Lung (tissue), 11 donors: ENCODE measurements at regions not wholly inside any gene's neighbourhood (a gene's known extent, or its start where the extent isn't known, plus 50 kb on each side); places are given as distances from the start of the nearest gene placed in this dataset.

Source experiments
- ATAC-seq: fragments of 200-7000 bp; cut with Tn5 transposase; one replicate; pipeline ENCODE4 v1.9.1; 2020; ENCODE audit warnings: moderate number of reproducible peaks; ENCODE audit not compliant: insufficient read depth, low FRiP score
- DNase-seq, 3 donors: peaks; one replicate each; pipeline ENCODE4 v3.0.0-alpha.2; 2013 to 2017
- H3K27ac ChIP-seq, 2 donors: one replicate each; pipeline ENCODE4 v1.5.1; 2013; ENCODE audit warnings: mild to moderate bottlenecking in 2 of 2, moderate library complexity in 2 of 2, control low read depth in 1 of 2, inconsistent platforms in 1 of 2, low read depth in 1 of 2, low read length in 1 of 2
- H3K27me3 ChIP-seq, 3 donors: one replicate each; pipeline ENCODE4 v1.5.1; 2013; ENCODE audit warnings: low read length in 2 of 3; ENCODE audit not compliant: control insufficient read depth in 3 of 3, insufficient read depth in 3 of 3
- H3K36me3 ChIP-seq, 4 donors: one replicate each; pipeline ENCODE4 v1.5.1; 2013; ENCODE audit warnings: low read length in 4 of 4, mild to moderate bottlenecking in 1 of 4, moderate library complexity in 1 of 4; ENCODE audit not compliant: control insufficient read depth in 4 of 4, insufficient read depth in 4 of 4
- H3K4me1 ChIP-seq, 5 donors: one replicate each; pipeline ENCODE4 v1.5.1; 2013; ENCODE audit warnings: low read length in 5 of 5, mild to moderate bottlenecking in 2 of 5, moderate library complexity in 1 of 5; ENCODE audit not compliant: control insufficient read depth in 5 of 5, insufficient read depth in 5 of 5
- H3K4me3 ChIP-seq: one replicate; pipeline ENCODE4 v1.5.1; 2013; ENCODE audit warnings: mild to moderate bottlenecking, control low read depth, moderate library complexity
- H3K9ac ChIP-seq, 2 donors: one replicate each; pipeline ENCODE4 v1.5.1; 2013; ENCODE audit warnings: low read length in 2 of 2, control low read depth in 1 of 2; ENCODE audit not compliant: insufficient read depth in 1 of 2
- H3K9me3 ChIP-seq, 4 donors: one replicate each; pipeline ENCODE4 v1.5.1; 2013; ENCODE audit warnings: low read length in 3 of 4, mild to moderate bottlenecking in 1 of 4, moderate library complexity in 1 of 4; ENCODE audit not compliant: control insufficient read depth in 4 of 4, insufficient read depth in 3 of 4
- CTCF ChIP-seq: IDR thresholded peaks from 2 replicates; pipeline ENCODE4 v1.5.1; 2012; ENCODE audit warnings: mild to moderate bottlenecking; ENCODE audit errors: control extremely low read depth, extremely low read depth
- WGBS, 2 donors: extraction: QIAGEN DNeasy Blood & Tissue Kit; methylation state at CpG; one replicate each; pipeline ENCODE4 v1.1.7; 2013; 5-methylcytosine and 5-hydroxymethylcytosine counted together
- donor health status: control.
- donor health status: control.
- donor health status: Bipolar disorder and iron deficiency.
- donor health status: healthy.
- donor health status: DM: yes; HTN: yes; CAD: no.

- Histone ChIP-seq H3K9me3 (no peaks in the 10 kb centered on the region), H3K27me3 (no peaks in the 10 kb centered on the region), H3K4me3 (no peak overlapping the region), H3K36me3 (no peaks in the 10 kb centered on the region), H3K27ac (no peak overlapping the region), H3K9ac (no peak overlapping the region), H3K4me1 (peaks cover 0 to 18% (median 0%) of the 10 kb centered on the region in 5 donors)
- no peak for TF ChIP-seq CTCF
- ATAC-seq (no peak), DNase-seq (peak in 1 of 3 donors; percentile 37)
- 91 to 92% methylated on average over 5 of the region's 5 CpGs for WGBS, 2 donors
Observed at GRCh38 chr1:82700476-82700875, 899.7 kb downstream of the ADGRL2 start.

GRCh38 chr1:82697965-82698364 lies 897.2 kb downstream of the ADGRL2 start:
- Histone ChIP-seq H3K9ac (no peak overlapping the region), H3K4me3 (no peak overlapping the region), H3K27ac (no peak overlapping the region), H3K27me3 (no peaks in the 10 kb centered on the region), H3K9me3 (no peaks in the 10 kb centered on the region), H3K4me1 (peaks cover 0 to 8% (median 0%) of the 10 kb centered on the region in 5 donors), H3K36me3 (no peaks in the 10 kb centered on the region)
- DNase-seq (no peak), ATAC-seq (no peak)
- TF ChIP-seq CTCF, result no peak
- 88% methylated on average over 8 of the region's 8 CpGs for WGBS, 2 donors

GRCh38 chr1:82695443-82695842 lies 894.7 kb downstream of the ADGRL2 start:
- no peak overlapping the region for H3K9ac ChIP-seq
- WGBS, 2 donors, result 12 to 51% methylated on average over 2 of the region's 2 CpGs
- H3K27me3 ChIP-seq, result no peaks in the 10 kb centered on the region
- H3K9me3 ChIP-seq, result no peaks in the 10 kb centered on the region
- TF ChIP-seq CTCF, result no peak
- no peaks in the 10 kb centered on the region for H3K36me3 ChIP-seq
- H3K4me3 ChIP-seq, result no peak overlapping the region
- DNase-seq (peak in 1 of 3 donors; percentile 15), ATAC-seq (no peak)
- peaks cover 0 to 8% (median 0%) of the 10 kb centered on the region in 5 donors for H3K4me1 ChIP-seq
- H3K27ac ChIP-seq, result no peak overlapping the region

GRCh38 chr1:82690411-82690810 lies 889.7 kb downstream of the ADGRL2 start:
- ATAC-seq, result no peak
- Histone ChIP-seq H3K4me1 (peaks cover 0 to 5% (median 0%) of the 10 kb centered on the region in 5 donors), H3K27me3 (no peaks in the 10 kb centered on the region), H3K9me3 (peaks cover 0 to 14% (median 8%) of the 10 kb centered on the region in 4 donors), H3K4me3 (no peak overlapping the region), H3K27ac (no peak overlapping the region), H3K36me3 (no peaks in the 10 kb centered on the region), H3K9ac (no peak overlapping the region)
- no peak for TF ChIP-seq CTCF
- 74 to 88% methylated on average over 1 of the region's 1 CpG for WGBS, 2 donors
- DNase-seq, result no peak
